HG02759 (cell line): ENCODE measurements at regions not wholly inside any gene's neighbourhood (a gene's known extent, or its start where the extent isn't known, plus 50 kb on each side); places are given as distances from the start of the nearest gene placed in this dataset.
A peak's percentile ranks its signal among the peaks of the same experiment; 100 is the strongest.

Experiments used
- ATAC-seq: cut with Tn5 transposase; IDR thresholded peaks from one replicate; pipeline ENCODE4 v1.9.1; 2021; ENCODE audit warnings: mild to moderate bottlenecking, moderate library complexity; ENCODE audit not compliant: unreplicated experiment

- no peak for ATAC-seq
Observed at GRCh38 chr14:81946375-81946774, 412.7 kb upstream of the SEL1L start.

GRCh38 chr14:81946834-81947798 lies 413.5 kb upstream of the SEL1L start:
- no peak for ATAC-seq

GRCh38 chr14:81952917-81953316 lies 419.3 kb upstream of the SEL1L start:
- no peak for ATAC-seq

- ATAC-seq, result no peak
Observed at GRCh38 chr14:81953419-81953818, 419.8 kb upstream of the SEL1L start.

GRCh38 chr14:81955123-81955522 lies 421.5 kb upstream of the SEL1L start:
- no peak for ATAC-seq

- no peak for ATAC-seq
Observed at GRCh38 chr14:81960781-81961180, 427.1 kb upstream of the SEL1L start.

- no peak for ATAC-seq
Observed at GRCh38 chr14:81963846-81964245, 430.2 kb upstream of the SEL1L start.

GRCh38 chr14:81970307-81970706 lies 436.7 kb upstream of the SEL1L start:
- no peak for ATAC-seq

GRCh38 chr14:81971911-81972310 lies 438.3 kb upstream of the SEL1L start:
- no peak for ATAC-seq

- no peak for ATAC-seq
Observed at GRCh38 chr14:81972601-81973000, 438.9 kb upstream of the SEL1L start.

GRCh38 chr14:81974543-81974942 lies 440.9 kb upstream of the SEL1L start:
- ATAC-seq, result no peak

GRCh38 chr14:81980601-81981306 lies 447.1 kb upstream of the SEL1L start:
- no peak for ATAC-seq

- ATAC-seq, result no peak
Observed at GRCh38 chr14:81981307-81981675, 447.6 kb upstream of the SEL1L start.

- no peak for ATAC-seq
Observed at GRCh38 chr14:81982046-81982445, 448.4 kb upstream of the SEL1L start.

GRCh38 chr14:81986005-81986404 lies 452.4 kb upstream of the SEL1L start:
- no peak for ATAC-seq

- ATAC-seq, result no peak
Observed at GRCh38 chr14:81989211-81989610, 455.6 kb upstream of the SEL1L start.

GRCh38 chr14:81990312-81990761 lies 456.7 kb upstream of the SEL1L start:
- ATAC-seq, result peak; percentile 74

GRCh38 chr14:81991998-81992397 lies 458.3 kb upstream of the SEL1L start:
- ATAC-seq, result peak; percentile 57

GRCh38 chr14:81993432-81993831 lies 459.8 kb upstream of the SEL1L start:
- ATAC-seq, result no peak

GRCh38 chr14:82003426-82003825 lies 469.8 kb upstream of the SEL1L start:
- ATAC-seq, result no peak

GRCh38 chr14:82009076-82009475 lies 475.4 kb upstream of the SEL1L start:
- ATAC-seq, result no peak

GRCh38 chr14:82009993-82010392 lies 476.3 kb upstream of the SEL1L start:
- no peak for ATAC-seq
